ENCODE measurements at regions not wholly inside any gene's neighbourhood (a gene's known extent, or its start where the extent isn't known, plus 50 kb on each side); places are given as distances from the start of the nearest gene placed in this dataset.

- DNase-seq: no peak
These were observed 145.5 kb upstream of the PFN2 start for GRCh38 chr3:150116196-150116595.

- no peak for DNase-seq
These were observed 144.3 kb upstream of the PFN2 start for GRCh38 chr3:150114873-150115540.

GRCh38 chr3:150114273-150114672 lies 143.6 kb upstream of the PFN2 start:
- no peak for DNase-seq

- no peak for DNase-seq
These were observed 139.4 kb upstream of the PFN2 start for GRCh38 chr3:150110097-150110496.

- DNase-seq: no peak
These were observed 136.9 kb upstream of the PFN2 start for GRCh38 chr3:150107429-150108175.

GRCh38 chr3:150106740-150107428 lies 136.2 kb upstream of the PFN2 start:
- no peak for DNase-seq

GRCh38 chr3:150105886-150106612 lies 135.4 kb upstream of the PFN2 start:
- DNase-seq: no peak

GRCh38 chr3:150105025-150105424 lies 134.3 kb upstream of the PFN2 start:
- DNase-seq: no peak

- no peak for DNase-seq
These were observed 133.9 kb upstream of the PFN2 start for GRCh38 chr3:150104564-150104963.

- no peak for DNase-seq
These were observed 130.3 kb upstream of the PFN2 start for GRCh38 chr3:150101016-150101415.

GRCh38 chr3:150098621-150099020 lies 127.9 kb upstream of the PFN2 start:
- no peak for DNase-seq

GRCh38 chr3:150097588-150097890 lies 126.8 kb upstream of the PFN2 start:
- no peak for DNase-seq

GRCh38 chr3:150096700-150097587 lies 126.2 kb upstream of the PFN2 start:
- no peak for DNase-seq

- no peak for DNase-seq
These were observed 123.6 kb upstream of the PFN2 start for GRCh38 chr3:150094150-150094933.

GRCh38 chr3:150091626-150092025 lies 120.9 kb upstream of the PFN2 start:
- DNase-seq: no peak

GRCh38 chr3:150090877-150091276 lies 120.2 kb upstream of the PFN2 start:
- DNase-seq: no peak

- DNase-seq: no peak
These were observed 119.3 kb upstream of the PFN2 start for GRCh38 chr3:150090006-150090405.

GRCh38 chr3:150084128-150084527 lies 113.4 kb upstream of the PFN2 start:
- DNase-seq: no peak

- DNase-seq: peak; percentile 82
These were observed 113.0 kb upstream of the PFN2 start for GRCh38 chr3:150083655-150084042.

GRCh38 chr3:150082898-150083654 lies 112.4 kb upstream of the PFN2 start:
- no peak for DNase-seq

GRCh38 chr3:150081084-150081483 lies 110.4 kb upstream of the PFN2 start:
- DNase-seq: no peak

Measured in right forelimb (tissue), 1 donor.